ENCODE measurements at regions not wholly inside any gene's neighbourhood (a gene's known extent, or its start where the extent isn't known, plus 50 kb on each side); places are given as distances from the start of the nearest gene placed in this dataset.
"Not testable (repeated sequence)": the region's sequence is repeated elsewhere in the genome, so short reads cannot be mapped to it uniquely, and the experiment has no call there.

DNA sequence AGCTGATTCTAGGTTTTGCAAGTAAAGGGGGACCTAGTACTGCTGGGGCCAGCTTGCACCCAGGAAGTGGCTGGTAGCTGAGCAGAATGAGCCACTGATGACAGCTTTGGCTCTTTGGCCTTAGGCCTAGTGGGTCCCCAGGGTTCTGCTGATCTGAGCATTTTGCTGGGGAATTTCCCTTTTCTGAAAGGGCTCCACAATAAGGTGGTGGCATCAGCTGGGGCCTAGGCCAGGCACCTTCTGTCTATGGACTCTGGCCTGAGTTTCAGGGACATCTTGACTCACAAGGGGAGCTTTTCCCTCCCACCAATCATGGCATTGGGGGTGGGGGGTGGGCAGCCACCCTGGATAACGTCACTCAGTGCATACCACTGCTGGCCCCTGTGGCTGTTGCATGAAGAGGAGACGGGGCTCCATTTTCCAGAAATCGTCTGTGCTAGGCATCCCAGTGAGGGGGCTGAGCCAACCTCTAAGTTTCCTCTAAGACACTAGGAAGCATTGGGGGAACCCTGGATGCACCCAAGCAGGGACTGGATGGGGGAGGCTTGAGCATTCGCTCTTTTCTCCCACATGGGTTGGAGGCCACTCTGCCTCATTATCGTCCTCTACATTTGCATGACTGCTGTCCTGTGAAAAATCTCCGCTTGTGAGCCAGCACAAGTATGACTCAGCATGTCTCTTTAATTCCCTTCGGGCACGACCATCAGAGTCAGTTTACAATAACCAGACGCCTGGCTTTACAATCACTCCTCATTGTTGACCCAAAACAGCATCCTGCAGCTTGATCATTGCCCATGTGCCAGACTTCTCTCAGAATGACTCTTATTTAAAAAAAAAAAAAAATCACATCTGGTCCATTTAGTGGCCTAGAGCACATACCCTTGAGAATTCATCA lies 145.0 kb upstream of the THY1 start:
- Histone ChIP-seq H3K4me1 (no peaks in the 10 kb centered on the region), H3K36me3 (no peaks in the 10 kb centered on the region), H3K27ac (no peak overlapping the region), H3K27me3 (ENCODE audit: low read depth) (no peaks in the 10 kb centered on the region), H3K4me3 (no peak overlapping the region), H3K9me3 (no peaks in the 10 kb centered on the region)
- DNase-seq (no peak), ATAC-seq (no peak)
- intact Hi-C loops (cut with DNase I) = no loop called here
- TF ChIP-seq, protein P1, sequence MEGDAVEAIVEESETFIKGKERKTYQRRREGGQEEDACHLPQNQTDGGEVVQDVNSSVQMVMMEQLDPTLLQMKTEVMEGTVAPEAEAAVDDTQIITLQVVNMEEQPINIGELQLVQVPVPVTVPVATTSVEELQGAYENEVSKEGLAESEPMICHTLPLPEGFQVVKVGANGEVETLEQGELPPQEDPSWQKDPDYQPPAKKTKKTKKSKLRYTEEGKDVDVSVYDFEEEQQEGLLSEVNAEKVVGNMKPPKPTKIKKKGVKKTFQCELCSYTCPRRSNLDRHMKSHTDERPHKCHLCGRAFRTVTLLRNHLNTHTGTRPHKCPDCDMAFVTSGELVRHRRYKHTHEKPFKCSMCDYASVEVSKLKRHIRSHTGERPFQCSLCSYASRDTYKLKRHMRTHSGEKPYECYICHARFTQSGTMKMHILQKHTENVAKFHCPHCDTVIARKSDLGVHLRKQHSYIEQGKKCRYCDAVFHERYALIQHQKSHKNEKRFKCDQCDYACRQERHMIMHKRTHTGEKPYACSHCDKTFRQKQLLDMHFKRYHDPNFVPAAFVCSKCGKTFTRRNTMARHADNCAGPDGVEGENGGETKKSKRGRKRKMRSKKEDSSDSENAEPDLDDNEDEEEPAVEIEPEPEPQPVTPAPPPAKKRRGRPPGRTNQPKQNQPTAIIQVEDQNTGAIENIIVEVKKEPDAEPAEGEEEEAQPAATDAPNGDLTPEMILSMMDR (IDR thresholded peaks at IDR 0.05) = no peak

DNA sequence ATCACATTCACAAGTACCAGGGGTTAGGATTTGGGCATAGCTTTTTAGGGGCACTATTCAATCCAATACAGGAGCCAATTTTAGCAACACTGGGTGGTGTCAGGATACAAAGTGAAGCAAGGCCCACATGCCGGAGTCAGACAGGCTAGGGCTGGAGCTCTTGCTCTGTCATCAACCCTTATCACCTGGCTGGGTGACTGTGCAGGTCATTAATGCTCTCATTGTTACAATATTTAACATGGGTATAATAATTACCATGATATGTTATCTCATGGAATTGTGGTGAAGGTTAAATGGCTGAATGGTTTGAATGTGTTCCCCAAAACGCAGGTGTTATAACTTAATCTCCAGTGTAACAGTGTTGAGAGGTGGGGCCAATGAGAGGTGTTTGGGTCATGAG lies 143.3 kb upstream of the THY1 start:
- Histone ChIP-seq H3K9me3 (no peaks in the 10 kb centered on the region), H3K27ac (no peak overlapping the region), H3K4me1 (no peaks in the 10 kb centered on the region), H3K27me3 (ENCODE audit: low read depth) (no peaks in the 10 kb centered on the region), H3K36me3 (no peaks in the 10 kb centered on the region), H3K4me3 (no peak overlapping the region)
- no peak for ATAC-seq
- TF ChIP-seq, protein P1 (IDR thresholded peaks at IDR 0.05) = no peak
- intact Hi-C loops (cut with DNase I) = no loop called here
- no peak for DNase-seq

DNA sequence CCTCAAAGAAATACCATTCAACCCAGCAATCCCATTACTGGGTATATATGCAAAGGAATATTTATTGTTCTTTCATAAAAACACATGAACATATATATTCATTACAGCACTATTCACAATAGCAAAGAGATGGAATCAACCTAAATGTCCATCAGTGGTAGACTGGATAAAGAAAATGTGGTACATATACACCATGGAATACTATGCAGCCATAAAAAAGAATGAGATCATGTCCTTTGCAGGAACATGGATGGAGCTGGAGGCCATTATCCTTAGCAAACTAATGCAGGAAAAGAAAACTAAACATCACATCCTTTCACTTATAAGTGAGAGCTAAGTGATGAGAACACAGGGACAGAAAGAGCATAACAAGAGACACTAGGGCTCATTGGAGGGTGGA lies 142.7 kb upstream of the THY1 start:
- H3K9me3 ChIP-seq; H3K4me1 ChIP-seq; DNase-seq; H3K27me3 ChIP-seq (ENCODE audit: low read depth); H3K4me3 ChIP-seq; ATAC-seq; H3K36me3 ChIP-seq; intact Hi-C loops (cut with DNase I); H3K27ac ChIP-seq: not testable (repeated sequence)

DNA sequence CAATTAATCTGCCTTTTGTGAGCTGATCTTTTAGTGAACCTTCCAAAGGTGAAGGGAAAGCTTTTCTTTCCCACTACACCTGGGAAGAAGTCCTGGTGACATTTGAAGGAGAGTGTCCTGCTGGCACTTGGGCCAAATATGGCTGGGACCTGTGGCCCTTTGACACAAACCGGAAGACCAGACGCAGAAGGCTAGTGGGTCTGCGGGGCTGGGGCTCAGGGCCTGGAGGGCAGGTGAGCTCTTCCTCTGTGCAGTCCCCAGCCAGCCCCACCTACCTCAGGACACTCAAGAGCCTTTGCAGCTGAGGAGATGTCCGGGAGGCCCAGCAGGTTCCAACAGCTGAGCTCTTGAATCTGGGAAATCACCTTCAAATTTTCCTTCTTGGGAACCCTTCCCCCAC lies 138.0 kb upstream of the THY1 start:
- intact Hi-C loops (cut with DNase I) = no loop called here
- TF ChIP-seq, protein P1 (IDR thresholded peaks at IDR 0.05) = no peak

DNA sequence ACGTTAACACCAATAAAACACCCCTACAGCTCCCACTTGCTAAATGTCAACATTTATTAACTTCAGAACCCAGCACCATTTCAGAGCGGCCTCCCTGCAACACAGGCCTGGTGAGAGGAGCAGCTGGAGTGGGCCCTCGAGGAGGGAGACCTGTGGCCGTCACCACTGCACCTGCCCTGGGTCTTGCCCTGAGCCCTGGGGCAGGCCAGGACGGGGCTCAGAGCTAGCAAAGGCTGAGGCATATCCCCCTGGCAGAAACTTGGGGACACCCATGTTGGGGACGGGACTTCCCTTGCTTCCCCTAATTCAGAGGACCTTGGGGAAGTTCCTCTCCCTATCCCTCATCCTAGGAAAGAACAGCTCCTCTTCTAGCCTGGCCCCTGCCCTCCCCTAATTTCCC lies 137.3 kb upstream of the THY1 start:
- no peaks in the 10 kb centered on the region for H3K4me1 ChIP-seq
- H3K9me3 ChIP-seq = no peaks in the 10 kb centered on the region
- intact Hi-C loops (cut with DNase I) = no loop called here
- no peaks in the 10 kb centered on the region for H3K27me3 ChIP-seq (ENCODE audit: low read depth)
- TF ChIP-seq, protein P1 (IDR thresholded peaks at IDR 0.05) = no peak
- ATAC-seq = no peak
- H3K27ac ChIP-seq = no peak overlapping the region
- H3K4me3 ChIP-seq = no peak overlapping the region
- DNase-seq = no peak
- no peaks in the 10 kb centered on the region for H3K36me3 ChIP-seq

More for the DNA sequence above, 138.0 kb upstream of the THY1 start:
- Histone ChIP-seq H3K36me3 (no peaks in the 10 kb centered on the region), H3K4me1 (no peaks in the 10 kb centered on the region), H3K4me3 (no peak overlapping the region), H3K27ac (no peak overlapping the region), H3K27me3 (ENCODE audit: low read depth) (no peaks in the 10 kb centered on the region), H3K9me3 (no peaks in the 10 kb centered on the region)
- ATAC-seq (no peak), DNase-seq (no peak)

DNA sequence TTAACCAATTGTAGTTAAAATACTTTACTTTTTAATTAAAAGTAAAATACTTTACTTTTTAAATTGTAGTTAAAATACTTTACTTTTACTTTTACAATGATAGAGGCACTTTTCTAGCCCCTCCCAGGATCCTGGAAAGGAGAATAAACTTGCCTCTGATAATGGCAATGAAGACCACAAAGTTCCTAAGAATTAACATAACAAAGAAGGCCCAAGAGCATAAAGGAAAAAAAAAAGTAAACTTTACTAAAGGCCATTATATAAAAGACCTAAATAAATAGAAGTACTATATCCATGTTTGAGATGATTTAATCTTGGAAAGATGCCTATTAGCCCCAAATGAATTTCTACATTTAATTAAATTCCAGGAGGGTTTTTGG lies 129.1 kb upstream of the THY1 start:
- Histone ChIP-seq H3K4me3 (no peak overlapping the region), H3K4me1 (no peaks in the 10 kb centered on the region), H3K27ac (no peak overlapping the region), H3K36me3 (no peaks in the 10 kb centered on the region), H3K9me3 (peaks cover 4% of the 10 kb centered on the region), H3K27me3 (ENCODE audit: low read depth) (no peaks in the 10 kb centered on the region)
- TF ChIP-seq, protein P1 (IDR thresholded peaks at IDR 0.05) = no peak
- intact Hi-C loops (cut with DNase I) = no loop called here
- ATAC-seq = no peak
- DNase-seq = no peak

Measured in lower lobe of right lung (tissue), 2 donors.